ENCODE measurements at regions not wholly inside any gene's neighbourhood (a gene's known extent, or its start where the extent isn't known, plus 50 kb on each side); places are given as distances from the start of the nearest gene placed in this dataset.

DNA sequence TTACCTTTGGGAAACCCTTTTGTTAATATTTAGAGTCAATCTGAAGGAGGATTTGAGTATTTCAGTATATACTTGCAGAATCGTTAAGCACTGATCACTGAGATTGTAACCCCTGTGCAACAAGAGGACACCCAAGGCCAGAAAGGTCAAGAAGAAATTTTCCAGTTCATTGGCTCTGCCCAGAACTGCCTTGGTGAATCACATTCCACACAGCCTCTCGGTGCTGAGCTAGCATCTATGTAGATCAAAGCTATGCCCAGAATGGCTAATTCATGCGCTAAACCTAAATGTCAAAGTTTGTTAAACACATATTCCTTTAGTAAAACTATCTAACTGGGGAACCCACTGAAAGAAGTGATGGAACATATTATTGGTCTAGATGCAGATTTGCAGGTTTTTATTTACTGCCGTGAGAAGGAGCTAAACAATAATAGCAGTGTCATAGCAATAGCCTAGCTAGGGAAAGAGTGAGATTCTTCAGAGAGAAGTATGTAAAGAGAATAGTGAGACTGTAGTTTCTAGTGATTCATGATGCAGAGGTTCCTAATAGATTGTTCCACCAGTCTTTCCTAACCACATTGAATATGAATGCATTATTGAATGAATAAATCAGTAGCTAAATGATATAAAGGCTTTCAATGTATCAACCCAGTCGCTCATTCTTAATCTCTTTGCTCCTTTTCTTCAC lies 423.2 kb upstream of the CRIM1 start:
- DNase-seq (ENCODE audit: low read depth, low spot score) = no peak
- in situ Hi-C loops (cut with HindIII; ENCODE audit: low pct_unique_long_range_greater_than_20kb, low sequenced_read_pairs) = no loop called here

GRCh38 chr2:35931626-35932025 lies 424.0 kb upstream of the CRIM1 start:
- no peak for DNase-seq (ENCODE audit: low read depth, low spot score)
- in situ Hi-C loops (cut with HindIII; ENCODE audit: low pct_unique_long_range_greater_than_20kb, low sequenced_read_pairs) = no loop called here

- in situ Hi-C loops (cut with HindIII; ENCODE audit: low pct_unique_long_range_greater_than_20kb, low sequenced_read_pairs) = no loop called here
- no peak for DNase-seq (ENCODE audit: low read depth, low spot score)
These were observed 424.5 kb upstream of the CRIM1 start for GRCh38 chr2:35931115-35931514.

GRCh38 chr2:35929551-35929950 lies 426.0 kb upstream of the CRIM1 start:
- in situ Hi-C loops (cut with HindIII; ENCODE audit: low pct_unique_long_range_greater_than_20kb, low sequenced_read_pairs) = no loop called here
- DNase-seq (ENCODE audit: low read depth, low spot score) = no peak

GRCh38 chr2:35920061-35920460 lies 435.5 kb upstream of the CRIM1 start:
- no peak for DNase-seq (ENCODE audit: low read depth, low spot score)
- in situ Hi-C loops (cut with HindIII; ENCODE audit: low pct_unique_long_range_greater_than_20kb, low sequenced_read_pairs) = no loop called here

DNA sequence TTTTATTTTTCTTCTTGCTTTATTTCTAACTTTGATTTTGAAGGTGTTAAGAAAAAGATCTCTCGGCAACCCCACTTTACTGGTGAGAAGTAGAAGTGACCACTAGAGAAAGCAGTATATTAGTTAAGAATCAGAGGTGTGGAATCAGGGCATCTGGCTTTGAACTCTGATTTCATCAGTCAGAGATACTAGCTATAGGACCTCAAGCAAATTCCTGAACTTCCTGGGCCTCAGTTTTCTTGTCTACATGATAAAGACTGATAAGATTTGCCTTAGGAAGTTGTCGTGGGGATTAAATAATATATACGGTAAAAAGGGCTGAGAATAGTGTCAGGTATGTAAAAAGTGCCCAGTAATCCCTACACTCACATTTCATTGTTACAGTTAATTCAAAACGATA lies 440.3 kb upstream of the CRIM1 start:
- in situ Hi-C loops (cut with HindIII; ENCODE audit: low pct_unique_long_range_greater_than_20kb, low sequenced_read_pairs) = no loop called here

GRCh38 chr2:35891936-35892335 lies 463.6 kb upstream of the CRIM1 start:
- in situ Hi-C loops (cut with HindIII; ENCODE audit: low pct_unique_long_range_greater_than_20kb, low sequenced_read_pairs) = no loop called here
- DNase-seq (ENCODE audit: low read depth, low spot score) = no peak

More for the DNA sequence above, 440.3 kb upstream of the CRIM1 start:
- DNase-seq (ENCODE audit: low read depth, low spot score) = no peak

- in situ Hi-C loops (cut with HindIII; ENCODE audit: low pct_unique_long_range_greater_than_20kb, low sequenced_read_pairs) = no loop called here
- no peak for DNase-seq (ENCODE audit: low read depth, low spot score)
These were observed 464.1 kb upstream of the CRIM1 start for GRCh38 chr2:35891528-35891927.

DNA sequence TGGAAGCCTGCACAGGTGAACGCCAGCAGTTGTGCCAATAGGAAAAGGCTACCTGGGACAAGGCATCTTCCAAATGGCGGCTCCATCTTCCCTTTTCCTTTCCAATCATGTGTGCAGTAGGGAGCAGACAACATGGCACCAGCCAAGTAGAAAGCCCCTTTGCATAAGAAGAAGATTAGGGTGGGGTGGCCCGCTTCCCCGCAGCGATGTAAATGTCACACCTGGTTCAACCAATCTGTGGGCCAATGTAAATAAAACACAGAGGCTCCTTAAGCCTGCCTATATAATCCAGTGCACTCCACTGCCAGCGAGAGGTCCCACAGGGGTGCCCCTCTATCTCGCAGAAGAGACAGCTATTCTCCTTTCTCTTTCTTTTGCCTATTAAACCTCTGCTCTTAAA lies 468.4 kb upstream of the CRIM1 start:
- in situ Hi-C loops (cut with HindIII; ENCODE audit: low pct_unique_long_range_greater_than_20kb, low sequenced_read_pairs) = no loop called here

DNA sequence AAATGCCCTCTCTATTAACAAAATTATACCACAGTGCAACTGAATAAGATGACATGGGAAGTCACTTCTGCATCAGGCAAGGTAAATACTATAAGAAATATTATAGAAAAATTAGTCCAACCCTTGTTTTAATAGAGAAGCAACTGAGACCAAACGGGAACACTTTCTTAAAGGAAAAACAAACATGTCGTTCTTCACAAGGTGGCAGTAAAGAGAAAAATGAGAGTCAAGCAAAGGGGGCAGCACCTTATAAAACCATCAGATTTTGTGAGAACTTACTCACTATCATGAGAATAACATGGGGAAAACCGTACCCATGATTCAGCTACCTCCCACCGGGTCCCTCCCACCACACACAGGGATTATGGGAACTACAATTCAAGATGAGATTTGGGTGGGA lies 481.7 kb upstream of the CRIM1 start:
- peak; percentile 24 for DNase-seq (ENCODE audit: low read depth, low spot score)
- in situ Hi-C loops (cut with HindIII; ENCODE audit: low pct_unique_long_range_greater_than_20kb, low sequenced_read_pairs) = no loop called here

More for the DNA sequence above, 468.4 kb upstream of the CRIM1 start:
- DNase-seq (ENCODE audit: low read depth, low spot score) = no peak

DNA sequence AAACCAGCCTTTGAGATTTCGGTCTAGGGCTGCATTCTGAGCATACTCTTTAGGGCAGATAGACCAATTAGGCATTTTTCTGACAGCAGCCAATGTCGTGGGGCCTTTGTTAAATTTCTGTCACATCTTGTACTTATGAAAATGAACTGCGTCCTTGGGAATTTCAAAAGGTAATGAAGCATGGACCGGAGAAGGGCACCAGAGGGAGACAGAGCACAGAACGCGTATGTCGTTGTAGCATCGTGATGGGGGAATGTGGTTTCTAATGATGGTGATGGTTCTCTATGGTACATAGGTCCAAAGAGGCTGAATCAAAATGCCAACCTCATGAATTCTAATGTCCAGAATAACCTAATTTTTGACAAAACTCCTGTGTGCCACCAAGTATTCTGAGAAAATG lies 483.9 kb upstream of the CRIM1 start:
- in situ Hi-C loops (cut with HindIII; ENCODE audit: low pct_unique_long_range_greater_than_20kb, low sequenced_read_pairs) = no loop called here
- peak; percentile 61 for DNase-seq (ENCODE audit: low read depth, low spot score)

- in situ Hi-C loops (cut with HindIII; ENCODE audit: low pct_unique_long_range_greater_than_20kb, low sequenced_read_pairs) = no loop called here
- DNase-seq (ENCODE audit: low read depth, low spot score) = no peak
These were observed 484.9 kb upstream of the CRIM1 start for GRCh38 chr2:35870713-35871112.

- DNase-seq (ENCODE audit: low read depth, low spot score) = no peak
- in situ Hi-C loops (cut with HindIII; ENCODE audit: low pct_unique_long_range_greater_than_20kb, low sequenced_read_pairs) = no loop called here
These were observed 491.4 kb upstream of the CRIM1 start for GRCh38 chr2:35864141-35864540.

GRCh38 chr2:35858216-35858615 lies 497.4 kb upstream of the CRIM1 start:
- DNase-seq (ENCODE audit: low read depth, low spot score) = no peak
- in situ Hi-C loops (cut with HindIII; ENCODE audit: low pct_unique_long_range_greater_than_20kb, low sequenced_read_pairs) = no loop called here

DNA sequence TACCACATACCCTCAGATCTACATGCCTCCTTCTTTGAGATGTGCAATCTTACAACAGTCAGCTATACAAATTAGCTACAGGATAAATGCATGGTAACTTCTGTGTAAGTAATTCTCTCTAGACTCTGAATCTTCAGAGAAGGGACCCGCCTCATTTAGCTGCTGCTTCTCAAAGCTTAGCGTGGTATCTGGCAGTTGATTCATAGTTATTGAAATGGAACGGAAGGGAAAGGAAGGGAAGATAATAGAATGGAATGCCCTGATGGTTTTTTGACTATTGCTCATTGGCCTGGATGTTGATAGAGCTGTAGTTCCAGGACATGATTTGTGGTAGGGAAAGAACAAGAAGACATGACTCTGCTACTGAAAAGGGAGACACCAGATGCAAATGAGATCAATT lies 498.1 kb upstream of the CRIM1 start:
- DNase-seq (ENCODE audit: low read depth, low spot score) = no peak
- in situ Hi-C loops (cut with HindIII; ENCODE audit: low pct_unique_long_range_greater_than_20kb, low sequenced_read_pairs) = no loop called here

DNA sequence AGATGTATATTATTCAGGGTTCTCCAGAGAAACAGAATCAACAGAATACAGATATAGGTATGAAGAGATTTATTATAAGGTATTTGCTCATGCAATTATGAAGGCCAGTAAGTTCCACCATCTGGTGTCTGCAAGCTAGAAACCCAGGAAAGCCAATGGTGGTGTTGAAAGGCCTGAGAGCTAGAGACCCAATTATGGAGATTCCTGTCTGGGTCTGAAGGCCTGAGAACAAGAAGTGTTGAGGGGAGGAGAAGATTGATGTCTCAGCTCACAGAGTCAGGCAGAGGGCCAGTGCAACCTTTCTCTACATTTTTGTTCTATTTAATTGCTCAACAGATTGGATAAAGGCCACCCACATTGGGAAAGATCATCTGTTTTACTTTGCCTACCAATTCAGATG lies 524.2 kb upstream of the CRIM1 start:
- DNase-seq (ENCODE audit: low read depth, low spot score) = no peak
- in situ Hi-C loops (cut with HindIII; ENCODE audit: low pct_unique_long_range_greater_than_20kb, low sequenced_read_pairs) = no loop called here

GRCh38 chr2:35830833-35831232 lies 524.7 kb upstream of the CRIM1 start:
- no peak for DNase-seq (ENCODE audit: low read depth, low spot score)
- in situ Hi-C loops (cut with HindIII; ENCODE audit: low pct_unique_long_range_greater_than_20kb, low sequenced_read_pairs) = no loop called here

GRCh38 chr2:35827086-35827485 lies 528.5 kb upstream of the CRIM1 start:
- no peak for DNase-seq (ENCODE audit: low read depth, low spot score)

DNA sequence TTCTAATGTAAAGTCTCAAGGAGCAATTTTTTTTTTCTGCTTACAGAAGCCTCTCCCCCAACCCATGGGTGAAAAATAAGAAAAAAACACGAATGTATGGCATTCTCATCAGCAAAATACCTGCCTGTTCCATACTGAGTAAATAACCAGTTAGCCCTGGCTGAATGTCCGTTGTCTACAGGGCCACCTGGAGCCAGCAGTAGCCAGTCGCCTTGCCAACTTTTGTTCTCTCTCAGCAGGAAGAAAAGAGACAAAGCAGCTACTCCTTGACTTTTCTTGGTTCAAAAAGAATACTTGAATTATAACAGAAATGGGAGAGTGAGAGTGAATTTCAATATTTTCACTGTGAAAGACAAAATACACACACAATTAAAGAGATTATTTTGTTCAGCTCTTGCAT lies 532.9 kb upstream of the CRIM1 start:
- in situ Hi-C loops (cut with HindIII; ENCODE audit: low pct_unique_long_range_greater_than_20kb, low sequenced_read_pairs) = no loop called here
- DNase-seq (ENCODE audit: low read depth, low spot score) = no peak

More at GRCh38 chr2:35827086-35827485, 528.5 kb upstream of the CRIM1 start:
- in situ Hi-C loops (cut with HindIII; ENCODE audit: low pct_unique_long_range_greater_than_20kb, low sequenced_read_pairs) = no loop called here

DNA sequence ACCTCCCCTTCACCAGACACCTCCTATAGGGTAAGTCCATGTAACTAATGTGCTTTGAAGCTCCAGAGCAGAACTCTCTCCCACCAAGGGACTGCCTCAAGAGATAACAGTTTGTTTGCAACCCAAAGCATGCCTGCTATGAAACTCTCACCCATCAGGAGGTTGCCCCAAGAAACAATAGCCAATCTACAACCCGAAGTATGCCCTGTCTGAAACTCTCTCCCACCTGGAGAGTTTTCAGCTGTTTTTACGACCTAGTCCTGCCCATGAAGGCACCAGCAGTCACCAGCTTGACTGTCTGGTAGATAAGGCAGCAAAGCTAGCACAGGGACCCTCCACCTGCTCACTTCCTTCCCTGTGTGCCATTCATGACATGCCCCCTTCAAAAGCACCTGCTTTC lies 533.9 kb upstream of the CRIM1 start:
- in situ Hi-C loops (cut with HindIII; ENCODE audit: low pct_unique_long_range_greater_than_20kb, low sequenced_read_pairs) = no loop called here
- DNase-seq (ENCODE audit: low read depth, low spot score) = no peak
